ENCODE measurements at regions not wholly inside any gene's neighbourhood (a gene's known extent, or its start where the extent isn't known, plus 50 kb on each side); places are given as distances from the start of the nearest gene placed in this dataset.

DNA sequence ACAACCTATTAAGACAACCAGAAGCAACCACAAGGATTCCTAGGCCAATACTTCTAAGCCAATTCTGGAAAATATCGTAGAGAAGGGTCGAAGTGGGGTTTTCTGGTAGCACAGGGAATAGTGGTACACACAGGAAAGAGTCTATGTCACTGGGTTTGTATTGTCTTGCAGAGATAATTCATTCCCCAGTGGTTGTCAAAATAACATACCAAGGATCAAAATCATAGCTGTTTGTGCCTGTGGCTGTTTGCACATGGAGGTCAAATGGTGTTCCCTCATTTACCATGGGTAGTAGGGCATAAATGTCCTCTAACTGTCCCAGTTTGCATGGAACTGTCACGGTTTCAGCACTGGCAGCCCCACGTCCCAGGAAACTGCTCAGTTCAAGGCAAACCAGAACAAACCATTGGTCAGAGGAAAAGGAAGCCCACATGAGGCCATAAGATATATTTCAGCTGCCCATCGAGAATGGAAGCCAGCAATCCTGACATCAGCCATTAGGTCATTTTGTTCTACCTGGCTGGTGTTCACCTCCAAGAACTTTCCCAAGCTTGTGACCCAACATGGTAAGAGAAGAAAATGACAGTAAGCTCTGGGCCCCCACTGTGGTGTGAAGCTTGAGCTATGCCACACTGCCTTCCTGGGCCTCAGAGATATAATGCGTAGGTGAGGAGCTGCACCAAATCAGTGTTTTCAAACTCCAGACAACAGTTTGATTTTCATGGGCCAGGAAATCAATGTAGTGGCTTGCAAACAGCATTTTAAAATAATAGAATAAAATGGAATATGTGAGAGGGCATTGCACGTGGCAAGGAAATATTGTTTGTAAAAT lies 53.9 kb upstream of the NFE2L3 start:
- H3K9me3 ChIP-seq (ENCODE audit: severe bottlenecking) = no peaks in the 10 kb centered on the region
- no peaks in the 10 kb centered on the region for H3K36me3 ChIP-seq
- H3K4me3 ChIP-seq (ENCODE audit: low read depth, low read length) = no peak overlapping the region
- H3K27me3 ChIP-seq (ENCODE audit: insufficient read depth, low read depth, severe bottlenecking) = no peaks in the 10 kb centered on the region
- H3K27ac ChIP-seq = no peak overlapping the region
- TF ChIP-seq, protein P1, sequence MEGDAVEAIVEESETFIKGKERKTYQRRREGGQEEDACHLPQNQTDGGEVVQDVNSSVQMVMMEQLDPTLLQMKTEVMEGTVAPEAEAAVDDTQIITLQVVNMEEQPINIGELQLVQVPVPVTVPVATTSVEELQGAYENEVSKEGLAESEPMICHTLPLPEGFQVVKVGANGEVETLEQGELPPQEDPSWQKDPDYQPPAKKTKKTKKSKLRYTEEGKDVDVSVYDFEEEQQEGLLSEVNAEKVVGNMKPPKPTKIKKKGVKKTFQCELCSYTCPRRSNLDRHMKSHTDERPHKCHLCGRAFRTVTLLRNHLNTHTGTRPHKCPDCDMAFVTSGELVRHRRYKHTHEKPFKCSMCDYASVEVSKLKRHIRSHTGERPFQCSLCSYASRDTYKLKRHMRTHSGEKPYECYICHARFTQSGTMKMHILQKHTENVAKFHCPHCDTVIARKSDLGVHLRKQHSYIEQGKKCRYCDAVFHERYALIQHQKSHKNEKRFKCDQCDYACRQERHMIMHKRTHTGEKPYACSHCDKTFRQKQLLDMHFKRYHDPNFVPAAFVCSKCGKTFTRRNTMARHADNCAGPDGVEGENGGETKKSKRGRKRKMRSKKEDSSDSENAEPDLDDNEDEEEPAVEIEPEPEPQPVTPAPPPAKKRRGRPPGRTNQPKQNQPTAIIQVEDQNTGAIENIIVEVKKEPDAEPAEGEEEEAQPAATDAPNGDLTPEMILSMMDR (IDR thresholded peaks at IDR 0.05; ENCODE audit: low read depth, low read length) = no peak
- DNase-seq = no peak

DNA sequence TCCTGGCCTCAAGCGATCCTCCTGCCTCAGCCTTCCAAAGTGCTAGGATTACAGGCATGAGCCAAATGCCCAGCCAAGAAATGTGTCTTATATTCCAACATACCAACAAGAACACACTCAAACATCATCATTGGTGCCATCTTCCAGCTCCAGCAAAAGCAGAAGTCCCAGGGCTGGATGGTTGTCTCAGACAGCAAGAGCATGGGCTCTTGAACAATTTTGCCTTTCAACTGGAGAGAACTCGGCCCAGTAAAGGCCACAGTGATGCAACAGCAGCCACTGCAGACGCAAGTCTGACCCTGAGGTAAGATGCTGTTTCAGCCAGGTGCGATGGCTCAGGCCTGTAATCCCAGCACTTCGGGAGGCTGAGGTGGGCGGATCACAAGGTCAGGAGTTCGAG lies 52.8 kb upstream of the NFE2L3 start:
- Histone ChIP-seq H3K27ac (no peak overlapping the region), H3K4me3 (ENCODE audit: low read depth, low read length) (no peak overlapping the region), H3K9me3 (ENCODE audit: severe bottlenecking) (no peaks in the 10 kb centered on the region), H3K27me3 (ENCODE audit: insufficient read depth, low read depth, severe bottlenecking) (no peaks in the 10 kb centered on the region), H3K36me3 (no peaks in the 10 kb centered on the region)
- TF ChIP-seq, protein P1 (IDR thresholded peaks at IDR 0.05; ENCODE audit: low read depth, low read length) = no peak
- no peak for DNase-seq

DNA sequence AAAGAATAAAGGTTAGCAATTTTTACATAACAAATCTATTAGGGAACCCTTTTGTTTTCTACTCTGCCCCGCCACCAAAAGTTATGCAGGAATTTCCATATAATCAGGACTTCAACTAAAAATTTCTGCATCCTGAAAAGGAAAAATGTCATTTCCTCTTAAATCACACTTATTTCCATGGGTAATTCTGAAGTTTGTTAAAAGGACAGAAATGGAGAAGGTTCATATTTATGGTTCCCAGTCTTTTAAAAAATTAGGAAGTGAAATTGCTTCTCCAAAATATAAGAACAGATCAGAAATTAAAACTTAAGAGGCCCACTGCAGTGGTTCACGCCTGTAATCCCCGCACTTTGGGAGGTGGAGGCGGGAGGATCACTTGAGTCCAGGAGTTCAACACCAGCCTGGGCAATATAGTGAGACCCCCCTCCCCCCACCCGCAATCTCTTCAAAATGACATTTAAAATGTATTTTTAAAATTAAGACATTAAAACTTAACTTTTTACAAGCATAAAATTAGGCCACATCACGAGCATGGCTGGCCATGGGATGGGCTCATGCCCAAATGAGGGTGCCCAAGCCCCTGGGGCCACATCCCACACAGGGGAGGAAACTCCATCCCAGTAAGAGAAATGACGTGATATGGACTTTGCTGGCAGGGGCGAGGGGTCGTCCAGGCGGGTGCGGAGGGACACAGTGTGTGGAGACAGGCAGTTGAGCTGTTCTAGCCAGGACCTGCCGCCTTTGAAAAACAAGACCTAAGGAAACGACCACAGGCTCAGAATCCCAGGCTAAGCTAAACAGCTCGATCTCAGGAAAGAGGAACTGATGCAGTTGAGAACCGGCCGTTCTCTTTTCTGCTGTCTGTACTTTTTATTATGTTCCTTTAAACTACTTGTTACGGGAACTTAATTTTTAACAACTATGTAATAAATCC lies 51.3 kb upstream of the NFE2L3 start:
- no peak for DNase-seq
- no peaks in the 10 kb centered on the region for H3K36me3 ChIP-seq
- peak overlapping the region; percentile 67 for H3K27ac ChIP-seq
- TF ChIP-seq, protein P1 (IDR thresholded peaks at IDR 0.05; ENCODE audit: low read depth, low read length) = no peak
- no peaks in the 10 kb centered on the region for H3K9me3 ChIP-seq (ENCODE audit: severe bottlenecking)
- H3K27me3 ChIP-seq (ENCODE audit: insufficient read depth, low read depth, severe bottlenecking) = no peaks in the 10 kb centered on the region
- H3K4me3 ChIP-seq (ENCODE audit: low read depth, low read length) = no peak overlapping the region

GRCh38 chr7:26101361-26102151 lies 50.4 kb upstream of the NFE2L3 start:
- Histone ChIP-seq H3K9me3 (ENCODE audit: severe bottlenecking) (no peaks in the 10 kb centered on the region), H3K36me3 (no peaks in the 10 kb centered on the region), H3K4me3 (ENCODE audit: low read depth, low read length) (peak overlapping the region; percentile 15), H3K27ac (peak overlapping the region; percentile 67), H3K27me3 (ENCODE audit: insufficient read depth, low read depth, severe bottlenecking) (no peaks in the 10 kb centered on the region)
- DNase-seq = peak; percentile 95
- TF ChIP-seq, protein P1 (IDR thresholded peaks at IDR 0.05; ENCODE audit: low read depth, low read length) = no peak

- DNase-seq = no peak
- TF ChIP-seq, protein P1 (IDR thresholded peaks at IDR 0.05; ENCODE audit: low read depth, low read length) = no peak
- no peaks in the 10 kb centered on the region for H3K27me3 ChIP-seq (ENCODE audit: insufficient read depth, low read depth, severe bottlenecking)
- H3K4me3 ChIP-seq (ENCODE audit: low read depth, low read length) = 0 out of 2 replicates have a peak overlapping the region, but pooled peaks have one; percentile 7
- peaks cover 4% of the 10 kb centered on the region for H3K9me3 ChIP-seq (ENCODE audit: severe bottlenecking)
- H3K36me3 ChIP-seq = no peaks in the 10 kb centered on the region
- peak overlapping the region; percentile 67 for H3K27ac ChIP-seq
Observed at GRCh38 chr7:26102176-26102575, 49.8 kb upstream of the NFE2L3 start.

Measured in WERI-Rb-1 (cell line).